Kasumi-1 (cell line): ENCODE measurements at regions not wholly inside any gene's neighbourhood (a gene's known extent, or its start where the extent isn't known, plus 50 kb on each side); places are given as distances from the start of the nearest gene placed in this dataset.

Source experiments
- DNase-seq, 2 experiments: peaks; one replicate each; lab custom pipeline; 2025; lab: John Stamatoyannopoulos, UW

DNA sequence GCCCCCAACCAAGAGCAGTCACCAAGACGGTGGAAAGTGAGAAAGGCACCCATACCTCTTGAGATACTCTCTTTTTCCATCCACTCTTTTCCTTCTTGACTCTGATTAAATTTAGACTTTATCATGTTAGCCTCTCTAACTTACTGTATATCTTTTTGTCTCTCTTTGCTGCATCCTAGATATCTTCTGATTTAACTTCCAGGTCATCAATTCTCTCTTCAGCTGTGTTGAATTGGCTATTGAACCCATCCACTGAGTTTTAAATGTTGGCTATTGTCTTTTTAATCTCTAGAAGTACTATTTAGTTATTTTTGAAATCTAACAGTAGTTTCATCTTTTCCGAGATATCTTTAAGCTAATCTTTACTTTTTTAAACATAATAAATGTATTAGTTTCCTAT lies 78.3 kb upstream of the MBOAT2 start:
- no peak for DNase-seq

DNA sequence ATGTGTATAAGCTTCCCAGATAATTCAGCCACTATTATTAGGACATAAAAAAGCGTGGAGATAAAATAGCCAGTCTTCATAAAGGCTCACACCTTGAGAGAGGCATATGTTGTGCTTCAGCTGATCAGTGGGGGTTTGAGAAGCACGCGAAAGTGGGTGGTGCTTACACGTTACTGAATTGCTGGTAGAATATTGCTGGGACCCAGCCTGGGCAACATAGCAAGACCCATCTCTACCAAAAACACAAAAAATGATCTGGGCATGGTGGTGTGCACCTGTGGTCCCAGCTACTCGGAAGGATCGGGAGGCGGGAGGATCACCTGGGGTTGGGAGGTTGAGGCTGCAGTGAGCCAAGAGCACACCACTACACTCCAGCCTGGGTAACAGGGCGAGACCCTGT lies 74.9 kb upstream of the MBOAT2 start:
- no peak for DNase-seq

DNA sequence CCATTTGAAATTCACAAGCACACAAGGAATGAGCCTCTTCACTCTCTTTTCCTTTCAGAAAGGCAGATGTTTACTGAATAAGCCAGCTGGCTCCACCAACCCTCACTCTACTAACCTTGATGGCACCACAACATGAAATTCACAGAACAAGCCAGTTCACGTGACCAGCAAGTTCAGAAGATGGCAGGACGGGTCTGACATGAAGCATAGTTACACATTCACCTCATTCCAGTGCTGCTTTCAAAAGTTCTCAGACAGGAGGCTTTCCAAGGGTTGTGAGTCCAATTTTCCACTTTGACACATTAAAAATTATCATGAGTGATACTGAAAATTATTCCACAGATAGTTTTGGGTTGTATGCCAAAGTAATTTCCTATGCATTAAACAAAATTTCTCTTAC lies 74.2 kb upstream of the MBOAT2 start:
- DNase-seq: no peak

DNA sequence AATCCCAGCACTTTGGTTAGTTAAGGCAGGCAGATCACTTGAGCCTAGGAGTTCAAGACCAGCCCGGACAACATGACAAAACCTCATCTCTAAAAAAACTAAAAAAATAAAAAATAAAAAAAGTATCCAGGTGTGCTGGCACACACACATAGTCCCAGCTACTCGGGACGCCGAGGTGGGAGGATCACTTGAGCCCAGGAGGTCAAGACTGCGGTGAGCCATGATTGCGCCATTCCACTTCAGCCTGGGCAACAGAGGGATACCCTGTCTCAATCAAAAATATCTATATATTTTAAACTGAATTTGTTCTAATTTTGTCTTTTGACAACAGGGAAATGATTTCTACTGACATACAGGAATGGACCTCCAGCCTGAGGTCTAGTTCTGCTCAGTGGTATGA lies 73.3 kb upstream of the MBOAT2 start:
- no peak for DNase-seq

DNA sequence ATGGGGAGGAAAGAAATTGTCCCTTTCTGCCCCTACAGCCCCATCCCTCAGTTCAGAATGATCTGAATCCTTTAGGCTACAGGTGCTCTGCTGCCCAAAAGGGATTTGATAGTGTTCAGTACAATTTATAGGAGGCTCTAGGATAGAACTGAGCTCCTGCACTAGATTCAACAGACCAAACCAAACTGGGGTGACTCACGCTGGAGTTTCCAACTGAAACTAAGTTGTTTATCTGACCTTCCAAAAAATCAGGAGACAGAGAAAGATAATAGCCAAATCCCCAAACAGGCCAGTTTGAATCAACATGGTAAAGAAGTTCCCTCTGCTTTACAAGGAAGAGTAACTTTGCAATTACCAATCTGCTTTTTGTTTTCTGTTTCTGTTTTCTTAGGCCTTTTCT lies 72.7 kb upstream of the MBOAT2 start:
- DNase-seq: no peak

DNA sequence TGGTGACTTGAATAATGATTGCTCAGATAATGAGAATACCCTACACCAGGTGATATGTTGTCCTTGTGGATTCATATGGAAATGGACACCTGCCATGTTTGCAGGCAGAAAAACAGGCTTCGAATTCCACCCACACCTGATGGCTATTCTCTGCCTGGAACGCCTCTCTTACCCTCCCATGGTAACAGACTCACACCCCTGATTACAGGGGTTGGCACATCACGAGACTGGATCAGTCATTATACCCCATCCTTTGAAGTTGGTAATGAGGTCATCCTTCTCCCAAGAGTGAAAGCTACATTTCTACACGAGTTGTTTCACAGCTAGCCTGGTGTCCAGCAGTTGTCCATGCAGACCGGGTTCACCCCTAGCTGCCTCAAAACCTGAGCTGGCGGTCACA lies 71.4 kb upstream of the MBOAT2 start:
- no peak for DNase-seq

DNA sequence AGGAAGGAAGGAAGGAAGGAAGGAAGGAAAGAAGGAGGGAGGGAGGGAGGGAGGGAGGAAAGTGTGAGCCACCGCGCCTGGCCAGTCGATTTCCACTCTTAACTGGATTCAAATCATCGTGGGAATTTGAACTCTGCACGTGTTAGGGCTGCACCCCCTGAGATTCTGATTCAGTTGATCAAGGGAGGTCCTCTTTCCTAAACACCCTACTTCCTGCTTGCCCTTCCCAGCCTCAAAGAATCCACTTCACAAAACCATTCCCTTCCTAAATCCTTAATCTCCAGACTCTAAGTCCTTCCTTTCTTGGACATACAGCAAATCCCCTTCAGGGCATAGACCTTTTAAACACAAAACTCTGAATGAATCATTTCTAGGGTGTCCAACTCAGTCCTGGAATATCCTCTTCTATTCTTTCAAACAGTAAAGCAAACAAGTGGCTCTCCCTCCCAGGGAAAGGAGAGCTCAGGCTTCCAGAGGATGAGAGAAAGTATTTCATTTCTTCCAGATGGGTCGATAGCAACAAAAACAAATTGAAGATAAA lies 68.2 kb upstream of the MBOAT2 start:
- no peak for DNase-seq

DNA sequence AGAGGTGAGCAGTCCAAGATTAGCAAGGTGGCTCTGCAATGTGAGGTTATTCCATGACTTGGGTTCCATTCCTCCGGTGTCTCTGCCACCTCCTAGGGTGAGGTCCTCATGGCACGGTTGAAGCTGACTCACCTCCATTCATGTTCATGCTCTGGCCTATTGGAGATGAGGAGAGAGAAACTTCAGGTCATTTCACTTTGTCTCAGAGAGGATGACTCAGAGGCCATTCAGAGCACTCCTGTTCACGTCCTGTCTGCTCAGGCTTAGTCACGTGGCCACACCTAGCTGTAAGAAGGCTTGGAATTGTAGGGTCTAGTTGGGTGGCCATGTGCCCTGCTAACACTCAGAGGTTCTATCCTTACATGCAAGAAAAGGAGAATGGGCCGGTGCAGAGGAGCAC lies 67.5 kb upstream of the MBOAT2 start:
- no peak for DNase-seq

DNA sequence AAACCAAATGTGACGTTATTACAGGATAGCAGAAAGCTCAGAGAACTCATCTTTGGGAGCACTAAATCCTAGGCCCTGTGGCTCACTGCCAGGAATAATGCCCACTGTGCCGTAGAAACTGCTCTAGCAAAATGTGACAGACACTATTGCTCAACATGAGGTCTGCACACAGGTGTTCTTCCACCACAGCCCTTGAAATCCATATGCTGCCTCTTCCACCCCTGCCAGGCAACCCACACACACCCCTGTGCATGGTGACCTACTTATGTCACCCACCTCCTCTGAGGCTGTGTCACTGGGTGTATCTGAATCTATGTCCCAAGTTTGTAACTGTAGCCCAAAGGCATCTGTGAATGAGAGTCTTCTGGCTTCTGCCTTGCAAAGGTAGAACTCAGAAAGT lies 66.1 kb upstream of the MBOAT2 start:
- no peak for DNase-seq

DNA sequence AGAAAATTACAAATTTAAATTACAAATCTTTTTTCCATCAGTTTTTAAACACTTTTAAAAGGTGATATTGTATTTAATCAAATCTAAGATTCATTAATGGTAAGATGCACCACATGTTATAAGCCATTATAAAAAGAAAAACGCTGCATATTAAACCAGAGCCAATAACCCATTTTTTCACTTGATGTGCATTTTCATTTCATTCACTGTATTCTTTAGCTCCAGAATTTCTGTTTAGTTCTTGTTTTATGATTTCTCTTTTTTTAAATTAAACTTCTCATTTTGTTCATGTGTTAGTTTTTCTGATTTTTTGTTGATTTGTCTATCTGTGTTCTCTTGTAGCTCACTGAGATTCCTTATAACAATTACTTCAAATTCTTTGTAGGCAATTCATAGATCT lies 62.4 kb upstream of the MBOAT2 start:
- DNase-seq: no peak

DNA sequence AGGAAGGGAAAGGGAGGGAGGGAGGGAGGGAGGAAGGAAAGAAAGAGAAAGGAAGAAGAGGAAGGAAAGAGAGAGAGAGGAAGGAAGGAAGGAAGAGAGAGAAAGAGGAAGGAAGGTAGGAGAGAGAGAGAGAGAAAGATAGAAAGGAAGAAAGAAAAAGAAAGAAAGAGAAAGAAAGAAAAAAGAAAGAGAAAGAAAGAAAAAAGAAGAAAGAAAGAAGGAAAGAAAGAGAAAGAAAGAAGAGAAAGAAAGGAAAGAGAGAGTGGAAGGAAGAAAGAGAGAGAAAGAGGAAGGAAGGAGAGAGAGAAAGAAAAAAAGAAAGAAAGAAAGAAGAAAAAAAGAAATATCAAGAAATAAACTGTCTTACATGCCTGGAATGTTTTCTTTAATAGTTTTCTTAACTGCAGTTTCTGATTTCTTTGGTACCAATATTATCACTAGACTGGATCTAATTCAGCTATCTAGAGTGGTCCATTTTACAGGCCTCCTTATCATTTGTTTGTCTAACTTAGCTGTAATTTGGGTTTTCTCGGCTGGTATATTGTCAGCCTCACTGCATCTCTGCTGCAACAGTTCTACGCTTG lies 59.6 kb upstream of the MBOAT2 start:
- no peak for DNase-seq

DNA sequence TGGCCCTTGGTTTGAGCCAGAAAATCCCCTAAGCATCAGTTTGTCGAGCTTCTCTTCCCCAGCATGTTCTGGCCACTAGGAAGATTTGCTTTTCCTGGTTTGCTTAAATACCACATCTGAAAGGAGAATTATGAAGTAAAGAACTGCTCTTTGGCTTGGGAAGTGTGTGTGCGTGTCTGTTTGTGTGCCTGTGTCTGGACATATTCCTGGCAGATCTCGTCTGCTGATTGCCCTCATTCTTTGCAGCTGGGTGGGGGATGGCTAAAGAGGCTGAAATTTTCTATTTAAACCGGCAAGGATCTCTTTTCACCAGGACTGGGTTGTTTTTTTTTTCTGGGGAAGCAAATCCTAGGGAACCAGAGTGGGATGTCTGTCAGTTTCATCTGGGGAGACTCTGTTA lies 57.3 kb upstream of the MBOAT2 start:
- DNase-seq: no peak

DNA sequence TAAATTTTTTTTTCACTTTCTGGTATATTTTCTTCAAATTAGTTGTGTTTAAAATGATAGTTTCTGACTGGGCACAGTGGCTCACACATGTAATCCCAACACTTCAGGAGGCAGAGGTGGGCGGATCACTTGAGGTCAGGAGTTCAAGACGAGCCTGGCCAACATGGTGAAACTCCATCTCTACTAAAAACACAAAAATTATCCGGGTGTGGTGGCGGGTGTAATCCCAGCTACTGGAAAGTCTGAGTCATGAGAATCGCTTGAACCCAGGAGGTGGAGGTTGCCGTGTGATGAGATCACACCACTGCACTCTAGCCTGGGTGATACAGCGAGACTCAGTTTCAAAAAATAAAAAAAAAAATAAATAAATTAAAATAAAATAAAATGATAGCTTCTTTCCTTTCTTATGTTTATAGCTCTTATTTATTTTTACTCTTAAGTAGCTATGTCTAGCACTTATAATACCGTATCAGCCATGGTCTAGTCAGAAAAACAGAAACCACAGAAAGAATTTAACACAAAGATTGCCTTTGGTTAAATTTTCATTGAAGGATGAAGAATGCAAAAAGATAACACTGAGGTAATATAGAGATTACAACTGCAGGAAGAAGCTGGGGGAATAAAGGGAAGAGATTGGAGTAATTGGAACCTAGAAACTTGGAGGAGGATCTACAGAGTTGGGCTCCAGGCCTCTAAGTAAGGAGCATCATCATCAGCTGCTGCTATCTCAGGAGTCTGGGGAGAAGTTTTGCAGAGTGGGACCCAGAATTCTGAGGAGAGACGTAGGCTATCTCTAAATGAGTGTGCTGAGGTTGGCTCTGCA lies 54.7 kb upstream of the MBOAT2 start:
- no peak for DNase-seq

DNA sequence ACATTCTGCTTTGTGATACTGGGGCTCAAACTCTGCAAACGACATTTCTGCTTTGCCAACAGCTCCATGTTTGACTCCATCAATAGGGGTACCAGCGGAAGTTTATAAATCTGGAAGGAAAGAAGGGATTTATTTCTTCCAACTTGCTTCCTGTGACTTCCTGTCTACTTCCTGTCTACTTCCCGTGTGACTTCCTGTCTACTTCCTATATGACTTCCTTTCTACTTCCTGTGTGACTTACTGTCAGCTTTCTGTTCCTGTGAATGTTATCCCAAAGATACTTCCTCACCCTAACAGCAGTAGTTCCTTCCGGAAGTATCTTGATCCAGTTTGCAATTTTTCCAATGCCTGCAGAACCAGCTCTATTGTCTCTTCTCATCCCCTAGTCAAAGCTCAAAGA lies 52.0 kb upstream of the MBOAT2 start:
- DNase-seq: no peak

DNA sequence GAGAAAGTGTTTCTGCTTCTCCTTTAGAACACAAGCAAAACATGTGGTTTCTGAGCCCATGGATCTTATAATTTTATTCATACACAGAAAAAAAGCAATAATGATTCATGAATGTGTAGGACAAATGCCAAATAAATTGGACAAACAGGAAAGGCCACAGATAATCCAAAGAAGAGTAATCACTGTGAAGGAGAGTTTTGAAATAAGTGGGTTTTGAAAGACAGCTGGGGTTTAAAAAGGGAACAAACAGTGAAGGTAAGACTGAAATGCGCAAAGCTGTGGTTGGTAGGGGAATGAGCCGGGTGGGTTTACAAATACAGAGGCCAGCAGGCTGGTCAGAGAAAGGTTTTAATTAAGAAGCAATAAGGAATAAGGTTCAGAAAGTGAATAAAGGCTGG lies 50.0 kb upstream of the MBOAT2 start:
- no peak for DNase-seq
